ENCODE measurements at regions not wholly inside any gene's neighbourhood (a gene's known extent, or its start where the extent isn't known, plus 50 kb on each side); places are given as distances from the start of the nearest gene placed in this dataset.
"Not testable (repeated sequence)": the region's sequence is repeated elsewhere in the genome, so short reads cannot be mapped to it uniquely, and the experiment has no call there.

GRCh38 chr19:32084756-32085363, 260.6 kb upstream of the ZNF507 start:
- not testable (repeated sequence) for H3K9me3 ChIP-seq (ENCODE audit: insufficient read depth, low read depth, low read length); H3K27me3 ChIP-seq (ENCODE audit: insufficient read depth, low read length); H3K9ac ChIP-seq (ENCODE audit: low read depth, low read length); H3K4me1 ChIP-seq (ENCODE audit: insufficient read depth, low read length); H3K36me3 ChIP-seq (ENCODE audit: insufficient read depth, low read length); H3K27ac ChIP-seq (ENCODE audit: low read depth, low read length); H3K4me3 ChIP-seq (ENCODE audit: low read length)
- 97% methylated on average over 1 of the region's 1 CpG for WGBS

GRCh38 chr19:32091241-32091640, 254.2 kb upstream of the ZNF507 start:
- Histone ChIP-seq H3K9me3 (ENCODE audit: insufficient read depth, low read depth, low read length) (no peaks in the 10 kb centered on the region), H3K36me3 (ENCODE audit: insufficient read depth, low read length) (no peaks in the 10 kb centered on the region), H3K4me1 (ENCODE audit: insufficient read depth, low read length) (no peaks in the 10 kb centered on the region; the same call in 1 of the 2 replicates), H3K4me3 (ENCODE audit: low read length) (no peak overlapping the region), H3K27me3 (ENCODE audit: insufficient read depth, low read length) (no peaks in the 10 kb centered on the region), H3K27ac (ENCODE audit: low read depth, low read length) (no peak overlapping the region), H3K9ac (ENCODE audit: low read depth, low read length) (no peak overlapping the region)
- 85% methylated on average over 12 of the region's 12 CpGs for WGBS

- Histone ChIP-seq H3K4me1 (ENCODE audit: insufficient read depth, low read length) (peaks cover 23% of the 10 kb centered on the region), H3K4me3 (ENCODE audit: low read length) (no peak overlapping the region), H3K27ac (ENCODE audit: low read depth, low read length) (no peak overlapping the region), H3K9me3 (ENCODE audit: insufficient read depth, low read depth, low read length) (peaks cover 20% of the 10 kb centered on the region), H3K36me3 (ENCODE audit: insufficient read depth, low read length) (no peaks in the 10 kb centered on the region), H3K9ac (ENCODE audit: low read depth, low read length) (no peak overlapping the region), H3K27me3 (ENCODE audit: insufficient read depth, low read length) (no peaks in the 10 kb centered on the region)
- 93% methylated on average over 4 of the region's 4 CpGs for WGBS
Observed at GRCh38 chr19:32097011-32097410, 248.4 kb upstream of the ZNF507 start.

- Histone ChIP-seq H3K36me3 (ENCODE audit: insufficient read depth, low read length) (no peaks in the 10 kb centered on the region), H3K9me3 (ENCODE audit: insufficient read depth, low read depth, low read length) (peaks cover 20% of the 10 kb centered on the region), H3K9ac (ENCODE audit: low read depth, low read length) (no peak overlapping the region), H3K27ac (ENCODE audit: low read depth, low read length) (no peak overlapping the region), H3K4me3 (ENCODE audit: low read length) (no peak overlapping the region), H3K27me3 (ENCODE audit: insufficient read depth, low read length) (no peaks in the 10 kb centered on the region), H3K4me1 (ENCODE audit: insufficient read depth, low read length) (peaks cover 23% of the 10 kb centered on the region)
- WGBS: 72% methylated on average over 2 of the region's 2 CpGs
Observed at GRCh38 chr19:32097620-32098019, 247.8 kb upstream of the ZNF507 start.

- Histone ChIP-seq H3K36me3 (ENCODE audit: insufficient read depth, low read length) (no peaks in the 10 kb centered on the region), H3K27ac (ENCODE audit: low read depth, low read length) (peak overlapping the region; percentile 55; the same call in 1 of the 2 replicates), H3K4me3 (ENCODE audit: low read length) (no peak overlapping the region), H3K9me3 (ENCODE audit: insufficient read depth, low read depth, low read length) (peaks cover 20% of the 10 kb centered on the region), H3K4me1 (ENCODE audit: insufficient read depth, low read length) (peaks cover 23% of the 10 kb centered on the region), H3K9ac (ENCODE audit: low read depth, low read length) (no peak overlapping the region), H3K27me3 (ENCODE audit: insufficient read depth, low read length) (no peaks in the 10 kb centered on the region)
- 13% methylated on average over 2 of the region's 6 CpGs for WGBS
Observed at GRCh38 chr19:32098968-32099367, 246.4 kb upstream of the ZNF507 start.

GRCh38 chr19:32101206-32101605, 244.2 kb upstream of the ZNF507 start:
- no peaks in the 10 kb centered on the region for H3K36me3 ChIP-seq (ENCODE audit: insufficient read depth, low read length)
- no peak overlapping the region for H3K4me3 ChIP-seq (ENCODE audit: low read length)
- peaks cover 20% of the 10 kb centered on the region for H3K9me3 ChIP-seq (ENCODE audit: insufficient read depth, low read depth, low read length)
- H3K9ac ChIP-seq (ENCODE audit: low read depth, low read length): no peak overlapping the region
- H3K4me1 ChIP-seq (ENCODE audit: insufficient read depth, low read length): peaks cover 23% of the 10 kb centered on the region
- H3K27ac ChIP-seq (ENCODE audit: low read depth, low read length): no peak overlapping the region
- WGBS: no CpG with 5 or more reads among the region's 1 CpG
- H3K27me3 ChIP-seq (ENCODE audit: insufficient read depth, low read length): no peaks in the 10 kb centered on the region

GRCh38 chr19:32103541-32103940, 241.9 kb upstream of the ZNF507 start:
- Histone ChIP-seq H3K27ac (ENCODE audit: low read depth, low read length) (no peak overlapping the region), H3K4me1 (ENCODE audit: insufficient read depth, low read length) (peaks cover 8% of the 10 kb centered on the region), H3K4me3 (ENCODE audit: low read length) (no peak overlapping the region), H3K9me3 (ENCODE audit: insufficient read depth, low read depth, low read length) (peaks cover 20% of the 10 kb centered on the region), H3K9ac (ENCODE audit: low read depth, low read length) (no peak overlapping the region), H3K27me3 (ENCODE audit: insufficient read depth, low read length) (no peaks in the 10 kb centered on the region), H3K36me3 (ENCODE audit: insufficient read depth, low read length) (no peaks in the 10 kb centered on the region)
- 91% methylated on average over 11 of the region's 11 CpGs for WGBS

GRCh38 chr19:32104153-32104849, 241.1 kb upstream of the ZNF507 start:
- WGBS: 90% methylated on average over 10 of the region's 16 CpGs
- Histone ChIP-seq H3K36me3 (ENCODE audit: insufficient read depth, low read length) (no peaks in the 10 kb centered on the region), H3K9me3 (ENCODE audit: insufficient read depth, low read depth, low read length) (peaks cover 20% of the 10 kb centered on the region), H3K27me3 (ENCODE audit: insufficient read depth, low read length) (no peaks in the 10 kb centered on the region), H3K9ac (ENCODE audit: low read depth, low read length) (no peak overlapping the region), H3K4me3 (ENCODE audit: low read length) (no peak overlapping the region), H3K27ac (ENCODE audit: low read depth, low read length) (no peak overlapping the region), H3K4me1 (ENCODE audit: insufficient read depth, low read length) (peaks cover under 1% of the 10 kb centered on the region; the same call in 1 of the 2 replicates)

- H3K27ac ChIP-seq (ENCODE audit: low read depth, low read length): no peak overlapping the region
- H3K9ac ChIP-seq (ENCODE audit: low read depth, low read length): no peak overlapping the region
- H3K9me3 ChIP-seq (ENCODE audit: insufficient read depth, low read depth, low read length): peaks cover 14% of the 10 kb centered on the region
- no peaks in the 10 kb centered on the region for H3K36me3 ChIP-seq (ENCODE audit: insufficient read depth, low read length)
- no peaks in the 10 kb centered on the region for H3K4me1 ChIP-seq (ENCODE audit: insufficient read depth, low read length)
- no peaks in the 10 kb centered on the region for H3K27me3 ChIP-seq (ENCODE audit: insufficient read depth, low read length)
- 91% methylated on average over 8 of the region's 8 CpGs for WGBS
- no peak overlapping the region for H3K4me3 ChIP-seq (ENCODE audit: low read length)
Observed at GRCh38 chr19:32104850-32105235, 240.6 kb upstream of the ZNF507 start.

GRCh38 chr19:32105527-32106310, 239.7 kb upstream of the ZNF507 start:
- Histone ChIP-seq H3K9me3 (ENCODE audit: insufficient read depth, low read depth, low read length) (peaks cover 5% of the 10 kb centered on the region), H3K4me1 (ENCODE audit: insufficient read depth, low read length) (no peaks in the 10 kb centered on the region), H3K36me3 (ENCODE audit: insufficient read depth, low read length) (no peaks in the 10 kb centered on the region), H3K4me3 (ENCODE audit: low read length) (no peak overlapping the region), H3K27me3 (ENCODE audit: insufficient read depth, low read length) (no peaks in the 10 kb centered on the region), H3K9ac (ENCODE audit: low read depth, low read length) (no peak overlapping the region), H3K27ac (ENCODE audit: low read depth, low read length) (no peak overlapping the region)
- WGBS: 90% methylated on average over 16 of the region's 16 CpGs

- Histone ChIP-seq H3K9me3 (ENCODE audit: insufficient read depth, low read depth, low read length) (no peaks in the 10 kb centered on the region), H3K27ac (ENCODE audit: low read depth, low read length) (no peak overlapping the region), H3K27me3 (ENCODE audit: insufficient read depth, low read length) (no peaks in the 10 kb centered on the region), H3K9ac (ENCODE audit: low read depth, low read length) (no peak overlapping the region), H3K4me3 (ENCODE audit: low read length) (no peak overlapping the region), H3K36me3 (ENCODE audit: insufficient read depth, low read length) (no peaks in the 10 kb centered on the region), H3K4me1 (ENCODE audit: insufficient read depth, low read length) (no peaks in the 10 kb centered on the region)
- 97% methylated on average over 3 of the region's 4 CpGs for WGBS
Observed at GRCh38 chr19:32122258-32122657, 223.2 kb upstream of the ZNF507 start.
